ENCODE measurements at regions not wholly inside any gene's neighbourhood (a gene's known extent, or its start where the extent isn't known, plus 50 kb on each side); places are given as distances from the start of the nearest gene placed in this dataset.

- TF ChIP-seq CTCF (IDR thresholded peaks at IDR 0.05; ENCODE audit: low read depth, low read length), result peak; percentile 88
- H3K36me3 ChIP-seq, result no peaks in the 10 kb centered on the region
- H3K27me3 ChIP-seq, result no peaks in the 10 kb centered on the region
- H3K4me3 ChIP-seq, result no peak overlapping the region
- H3K27ac ChIP-seq, result no peak overlapping the region
- no peaks in the 10 kb centered on the region for H3K4me1 ChIP-seq (ENCODE audit: low read depth)
- no peaks in the 10 kb centered on the region for H3K9me3 ChIP-seq (ENCODE audit: low read depth)
- DNase-seq (ENCODE audit: low read depth in 1 of 2, low spot score in 1 of 2), result peak; percentile 68 to 84
These were observed 425.7 kb downstream of the KLF12 start for GRCh38 chr13:73708393-73708985.

GRCh38 chr13:73704587-73704986, 429.6 kb downstream of the KLF12 start:
- Histone ChIP-seq H3K4me1 (ENCODE audit: low read depth) (peaks cover 9% of the 10 kb centered on the region), H3K36me3 (no peaks in the 10 kb centered on the region), H3K27me3 (no peaks in the 10 kb centered on the region), H3K27ac (no peak overlapping the region), H3K9me3 (ENCODE audit: low read depth) (no peaks in the 10 kb centered on the region), H3K4me3 (no peak overlapping the region)
- no peak for TF ChIP-seq CTCF (IDR thresholded peaks at IDR 0.05; ENCODE audit: low read depth, low read length)
- no peak for DNase-seq (ENCODE audit: low read depth in 1 of 2, low spot score in 1 of 2)

- H3K27me3 ChIP-seq, result no peaks in the 10 kb centered on the region
- peaks cover 9% of the 10 kb centered on the region for H3K4me1 ChIP-seq (ENCODE audit: low read depth)
- H3K9me3 ChIP-seq (ENCODE audit: low read depth), result no peaks in the 10 kb centered on the region
- H3K4me3 ChIP-seq, result no peak overlapping the region
- DNase-seq (ENCODE audit: low read depth in 1 of 2, low spot score in 1 of 2), result no peak
- TF ChIP-seq CTCF (IDR thresholded peaks at IDR 0.05; ENCODE audit: low read depth, low read length), result no peak
- no peak overlapping the region for H3K27ac ChIP-seq
- H3K36me3 ChIP-seq, result no peaks in the 10 kb centered on the region
These were observed 430.6 kb downstream of the KLF12 start for GRCh38 chr13:73703606-73704005.

- Histone ChIP-seq H3K9me3 (ENCODE audit: low read depth) (no peaks in the 10 kb centered on the region), H3K27ac (peak overlapping the region; percentile 79), H3K4me1 (ENCODE audit: low read depth) (peaks cover 9% of the 10 kb centered on the region), H3K36me3 (no peaks in the 10 kb centered on the region), H3K27me3 (no peaks in the 10 kb centered on the region), H3K4me3 (no peak overlapping the region)
- DNase-seq (ENCODE audit: low read depth in 1 of 2, low spot score in 1 of 2), result peak in 1 of 2 donors; percentile 19
- TF ChIP-seq CTCF (IDR thresholded peaks at IDR 0.05; ENCODE audit: low read depth, low read length), result no peak
These were observed 431.7 kb downstream of the KLF12 start for GRCh38 chr13:73702419-73703071.

GRCh38 chr13:73701160-73701559, 433.0 kb downstream of the KLF12 start:
- Histone ChIP-seq H3K27ac (no peak overlapping the region), H3K27me3 (no peaks in the 10 kb centered on the region), H3K9me3 (ENCODE audit: low read depth) (no peaks in the 10 kb centered on the region), H3K4me1 (ENCODE audit: low read depth) (peaks cover 9% of the 10 kb centered on the region), H3K36me3 (no peaks in the 10 kb centered on the region), H3K4me3 (no peak overlapping the region)
- TF ChIP-seq CTCF (IDR thresholded peaks at IDR 0.05; ENCODE audit: low read depth, low read length), result no peak
- DNase-seq (ENCODE audit: low read depth in 1 of 2, low spot score in 1 of 2), result no peak

Measured in cardiac muscle cell (in vitro differentiated cells and primary cell).